Kidney glomerular epithelial cell (primary cell): ENCODE measurements at regions not wholly inside any gene's neighbourhood (a gene's known extent, or its start where the extent isn't known, plus 50 kb on each side); places are given as distances from the start of the nearest gene placed in this dataset.

Experiments
- DNase-seq: peaks from one replicate; lab custom pipeline; 2025; lab: John Stamatoyannopoulos, UW

DNA sequence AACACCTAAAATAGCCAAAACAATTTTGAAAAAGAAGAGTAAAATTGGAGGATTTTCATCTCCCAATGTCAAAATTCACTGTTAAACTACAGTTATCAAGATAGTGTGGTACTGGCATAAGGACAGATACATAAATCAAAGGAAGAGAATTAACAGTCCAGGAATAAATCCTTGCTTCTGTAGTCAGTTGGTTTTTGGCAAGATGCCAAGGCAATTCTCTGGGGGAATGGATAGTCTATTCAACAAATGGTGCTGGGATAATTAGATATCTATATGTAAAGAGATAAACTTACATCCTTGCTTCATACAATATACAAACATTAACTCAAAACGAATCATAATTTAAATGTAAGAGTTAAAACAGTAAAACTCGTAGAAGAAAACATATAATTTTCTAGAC is 57.9 kb upstream of the SELENOK start:
- no peak for DNase-seq

DNA sequence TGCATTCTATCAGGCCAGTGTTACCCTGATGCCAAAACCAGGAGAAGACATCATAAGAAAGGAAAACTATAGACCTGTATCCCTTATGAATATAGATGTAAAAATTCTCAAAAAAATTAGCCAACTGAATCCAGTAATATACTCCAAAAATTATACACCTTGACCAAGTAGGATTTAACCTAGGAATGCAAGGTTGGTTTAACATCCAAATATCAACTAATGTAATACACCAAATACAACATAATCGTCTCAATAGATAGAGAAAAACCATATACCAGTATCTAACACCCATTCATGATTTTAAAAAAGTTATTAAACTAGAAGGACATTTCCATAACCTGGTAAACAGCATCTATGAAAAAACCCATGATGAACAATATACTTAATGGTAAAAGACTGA is 56.5 kb upstream of the SELENOK start:
- no peak for DNase-seq

DNA sequence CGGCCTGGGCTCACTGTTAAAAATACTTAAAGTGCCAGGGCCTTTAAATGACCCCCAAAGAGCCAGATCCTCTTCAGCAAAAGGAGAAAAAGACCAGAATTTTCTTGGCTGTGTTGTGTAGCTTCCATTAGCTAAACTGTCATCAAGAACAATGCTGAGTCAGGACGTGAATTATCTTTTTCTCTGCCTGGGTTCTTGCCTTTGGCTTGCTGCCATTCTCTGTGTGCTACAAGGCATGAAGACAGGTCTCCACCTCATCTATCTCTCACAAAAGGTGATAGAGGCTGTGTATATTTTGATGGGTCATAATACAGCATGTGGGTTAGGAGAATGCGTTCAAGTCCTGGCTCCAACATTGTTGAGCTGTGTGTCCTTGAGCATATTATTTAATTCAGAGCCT is 52.4 kb upstream of the SELENOK start:
- peak; percentile 10 for DNase-seq

DNA sequence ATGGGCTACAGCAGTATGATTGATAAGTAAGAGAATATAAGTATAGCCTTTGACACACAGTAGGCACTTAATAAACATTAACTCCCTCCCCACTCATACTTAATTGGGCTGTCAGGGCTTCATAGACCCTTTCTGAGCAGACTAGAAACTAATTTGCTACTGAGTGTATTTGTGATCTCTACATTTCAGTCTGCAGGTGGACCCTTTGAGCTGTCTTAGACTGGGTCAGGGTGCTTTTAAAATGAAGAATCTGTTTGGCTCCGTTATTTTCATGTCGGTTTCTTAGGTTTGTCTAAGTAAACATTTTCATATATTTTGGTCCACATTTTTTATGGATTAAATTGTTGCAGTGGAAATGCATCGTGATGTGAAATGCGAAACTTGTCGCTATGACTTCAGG is 50.3 kb upstream of the SELENOK start:
- no peak for DNase-seq
